ENCODE measurements at regions not wholly inside any gene's neighbourhood (a gene's known extent, or its start where the extent isn't known, plus 50 kb on each side); places are given as distances from the start of the nearest gene placed in this dataset.

DNA sequence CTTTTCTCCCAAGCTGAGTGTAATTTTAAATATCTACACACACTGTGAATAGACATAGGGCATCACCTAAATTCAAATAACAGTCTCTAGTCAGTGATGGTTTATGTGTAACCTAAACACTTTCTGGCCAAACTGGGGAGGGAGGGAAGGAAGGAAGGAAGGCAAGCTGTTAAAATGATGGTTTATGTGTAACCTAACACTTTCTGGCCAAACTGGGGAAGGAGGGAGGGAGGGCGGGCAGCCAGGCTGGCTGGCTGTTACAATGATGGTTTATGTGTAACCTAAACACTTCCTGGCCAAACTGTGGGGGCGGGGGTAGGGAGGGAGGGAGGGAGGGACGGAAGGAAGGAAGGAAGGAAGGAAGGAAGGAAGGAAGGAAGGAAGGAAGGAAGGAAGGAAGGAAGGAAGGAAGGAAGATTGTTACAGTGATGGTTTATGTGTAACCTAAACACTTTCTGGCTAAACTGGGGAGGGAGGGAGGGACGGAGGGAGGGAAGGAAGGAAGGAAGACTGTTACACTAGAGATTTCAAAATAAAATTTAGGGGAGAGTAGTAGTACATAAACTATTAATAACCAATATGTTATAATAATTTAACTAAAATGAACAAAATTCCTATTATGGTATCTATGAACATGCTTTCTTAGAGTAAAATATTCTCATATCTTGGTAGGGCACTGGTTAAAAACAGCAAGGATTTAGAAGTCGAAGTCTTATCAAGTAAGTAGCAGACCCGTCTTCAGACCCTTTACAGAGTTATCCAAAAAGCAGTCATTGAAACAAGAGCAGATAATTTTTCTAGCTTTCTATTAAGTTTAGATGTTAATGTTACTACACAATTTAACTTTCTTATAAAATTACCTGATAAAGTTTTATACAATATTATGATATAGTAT is 148.1 kb downstream of the LMLN start:
- Histone ChIP-seq H3K36me3 (no peaks in the 10 kb centered on the region), H3K27me3 (replicated peaks in 1 of 7) (peaks cover 0 to 57% (median 38%) of the 10 kb centered on the region in 7 donors), H3K4me3 (no peak overlapping the region), H3K4me1 (peaks cover 0 to 6% (median under 1%) of the 10 kb centered on the region in 6 donors), H3K27ac (no peak overlapping the region), H3K9me3 (peaks cover 0 to 33% (median 0%) of the 10 kb centered on the region in 8 donors)
- intact Hi-C loops (cut with DNase I; ENCODE audit: low total_unique reads) = no loop called here
- DNase-seq = no peak
- WGBS, 5 donors = 22 to 32% (median 24%) methylated on average over 6 of the region's 6 CpGs
- TF ChIP-seq POLR2A (IDR thresholded peaks at IDR 0.05) (no peak), POLR2AphosphoS5 (IDR thresholded peaks at IDR 0.05) (no peak)
- TF ChIP-seq, protein P1, sequence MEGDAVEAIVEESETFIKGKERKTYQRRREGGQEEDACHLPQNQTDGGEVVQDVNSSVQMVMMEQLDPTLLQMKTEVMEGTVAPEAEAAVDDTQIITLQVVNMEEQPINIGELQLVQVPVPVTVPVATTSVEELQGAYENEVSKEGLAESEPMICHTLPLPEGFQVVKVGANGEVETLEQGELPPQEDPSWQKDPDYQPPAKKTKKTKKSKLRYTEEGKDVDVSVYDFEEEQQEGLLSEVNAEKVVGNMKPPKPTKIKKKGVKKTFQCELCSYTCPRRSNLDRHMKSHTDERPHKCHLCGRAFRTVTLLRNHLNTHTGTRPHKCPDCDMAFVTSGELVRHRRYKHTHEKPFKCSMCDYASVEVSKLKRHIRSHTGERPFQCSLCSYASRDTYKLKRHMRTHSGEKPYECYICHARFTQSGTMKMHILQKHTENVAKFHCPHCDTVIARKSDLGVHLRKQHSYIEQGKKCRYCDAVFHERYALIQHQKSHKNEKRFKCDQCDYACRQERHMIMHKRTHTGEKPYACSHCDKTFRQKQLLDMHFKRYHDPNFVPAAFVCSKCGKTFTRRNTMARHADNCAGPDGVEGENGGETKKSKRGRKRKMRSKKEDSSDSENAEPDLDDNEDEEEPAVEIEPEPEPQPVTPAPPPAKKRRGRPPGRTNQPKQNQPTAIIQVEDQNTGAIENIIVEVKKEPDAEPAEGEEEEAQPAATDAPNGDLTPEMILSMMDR (IDR thresholded peaks at IDR 0.05 in 8 of 11, conservative IDR thresholded peaks at IDR 0.05 in 3 of 11) = no peak

DNA sequence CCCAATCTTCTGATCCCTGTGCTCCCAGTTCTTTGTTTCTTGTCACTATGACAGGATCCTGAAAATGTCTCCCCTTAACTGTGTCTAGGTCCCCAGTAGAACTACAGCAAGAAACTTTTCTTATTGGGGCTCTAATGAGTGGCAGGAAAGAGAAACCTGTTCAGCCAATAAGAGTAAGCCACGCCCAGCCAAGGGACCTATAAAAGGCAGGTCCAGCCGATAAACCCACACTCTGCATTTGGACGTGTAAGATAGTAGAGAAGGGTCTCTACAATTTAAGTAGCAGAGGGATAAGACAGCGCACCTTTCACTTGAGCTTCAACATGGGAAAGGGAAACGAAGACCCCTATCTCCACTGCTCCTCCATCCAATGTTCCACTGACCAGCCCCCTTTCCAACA is 149.9 kb downstream of the LMLN start:
- no peak overlapping the region for H3K4me3 ChIP-seq
- no peak overlapping the region for H3K27ac ChIP-seq
- no peak for DNase-seq
- WGBS, 5 donors = 81 to 88% (median 86%) methylated on average over 5 of the region's 5 CpGs
- peaks cover 0 to 18% (median 9%) of the 10 kb centered on the region in 6 donors for H3K4me1 ChIP-seq
- H3K9me3 ChIP-seq = peaks cover 0 to 43% (median 0%) of the 10 kb centered on the region in 8 donors
- intact Hi-C loops (cut with DNase I; ENCODE audit: low total_unique reads) = no loop called here
- no peaks in the 10 kb centered on the region for H3K36me3 ChIP-seq
- TF ChIP-seq POLR2AphosphoS5 (IDR thresholded peaks at IDR 0.05) (no peak), POLR2A (IDR thresholded peaks at IDR 0.05) (no peak)
- TF ChIP-seq, protein P1 (IDR thresholded peaks at IDR 0.05 in 8 of 11, conservative IDR thresholded peaks at IDR 0.05 in 3 of 11) = no peak
- H3K27me3 ChIP-seq (replicated peaks in 1 of 7) = peaks cover 0 to 75% (median 56%) of the 10 kb centered on the region in 7 donors

DNA sequence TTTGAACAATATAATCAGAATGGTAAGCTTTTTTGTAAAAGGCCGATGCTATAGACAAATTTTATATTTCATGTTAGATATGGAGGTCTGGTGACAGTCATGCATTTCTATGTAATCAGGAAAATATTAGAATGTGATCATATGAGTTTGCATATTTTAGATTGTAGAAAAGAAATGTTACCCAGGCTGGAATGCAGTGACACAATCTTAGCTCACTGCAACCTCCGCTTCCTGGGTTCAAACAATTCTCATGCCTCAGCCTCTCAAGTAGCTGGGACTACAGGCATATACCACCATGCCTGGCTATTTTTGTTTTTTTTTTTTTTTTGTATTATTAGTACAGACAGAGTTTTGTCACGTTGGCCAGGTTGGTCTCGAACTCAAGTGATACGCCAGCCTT is 152.0 kb downstream of the LMLN start:
- no peak for DNase-seq
- no peaks in the 10 kb centered on the region for H3K36me3 ChIP-seq
- H3K4me1 ChIP-seq = peaks cover 0 to 13% (median 8%) of the 10 kb centered on the region in 6 donors
- TF ChIP-seq POLR2A (IDR thresholded peaks at IDR 0.05) (no peak), POLR2AphosphoS5 (IDR thresholded peaks at IDR 0.05) (no peak)
- TF ChIP-seq, protein P1 (IDR thresholded peaks at IDR 0.05 in 8 of 11, conservative IDR thresholded peaks at IDR 0.05 in 3 of 11) = no peak
- 87 to 94% (median 92%) methylated on average over 5 of the region's 5 CpGs for WGBS, 5 donors
- peaks cover 0 to 82% (median 56%) of the 10 kb centered on the region in 7 donors for H3K27me3 ChIP-seq (replicated peaks in 1 of 7)
- H3K4me3 ChIP-seq = no peak overlapping the region
- peaks cover 0 to 28% (median 0%) of the 10 kb centered on the region in 8 donors for H3K9me3 ChIP-seq
- H3K27ac ChIP-seq = no peak overlapping the region
- intact Hi-C loops (cut with DNase I; ENCODE audit: low total_unique reads) = no loop called here

Data from spleen (tissue), 11 donors.